ENCODE measurements at regions not wholly inside any gene's neighbourhood (a gene's known extent, or its start where the extent isn't known, plus 50 kb on each side); places are given as distances from the start of the nearest gene placed in this dataset.

- no peak for TF ChIP-seq CTCF (IDR thresholded peaks at IDR 0.05)
- TF ChIP-seq POLR2A (IDR thresholded peaks at IDR 0.05), result no peak
These were observed 114.1 kb upstream of the OSR1 start for GRCh38 chr2:19472391-19472978.

Measured in right lobe of liver (tissue), 4 donors.